ENCODE measurements at regions not wholly inside any gene's neighbourhood (a gene's known extent, or its start where the extent isn't known, plus 50 kb on each side); places are given as distances from the start of the nearest gene placed in this dataset.

DNA sequence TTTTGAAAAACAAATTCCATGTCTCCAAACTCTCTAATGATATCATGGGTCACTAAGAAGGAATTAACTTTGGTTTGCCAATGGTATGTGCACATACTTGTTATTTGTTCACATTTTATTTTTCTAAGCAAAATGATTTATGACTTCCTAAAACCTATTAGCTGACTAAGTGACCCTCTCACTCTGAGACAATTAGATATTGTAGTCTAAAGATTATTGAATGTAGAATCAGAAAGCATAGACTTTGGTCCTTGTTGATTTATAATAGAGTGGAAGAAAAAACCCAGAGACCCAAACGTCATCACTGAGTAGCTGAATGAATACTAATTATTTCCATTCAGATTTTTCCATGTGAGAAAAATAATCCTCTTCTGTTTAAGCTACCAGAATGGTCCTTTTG, 243.5 kb upstream of the ANO3 start:
- FAIRE-seq (no peak), DNase-seq (ENCODE audit: insufficient read length, low spot score) (no peak)
- no peak for TF ChIP-seq POLR2A (IDR thresholded peaks at IDR 0.05; ENCODE audit: low read depth, low read length)

DNA sequence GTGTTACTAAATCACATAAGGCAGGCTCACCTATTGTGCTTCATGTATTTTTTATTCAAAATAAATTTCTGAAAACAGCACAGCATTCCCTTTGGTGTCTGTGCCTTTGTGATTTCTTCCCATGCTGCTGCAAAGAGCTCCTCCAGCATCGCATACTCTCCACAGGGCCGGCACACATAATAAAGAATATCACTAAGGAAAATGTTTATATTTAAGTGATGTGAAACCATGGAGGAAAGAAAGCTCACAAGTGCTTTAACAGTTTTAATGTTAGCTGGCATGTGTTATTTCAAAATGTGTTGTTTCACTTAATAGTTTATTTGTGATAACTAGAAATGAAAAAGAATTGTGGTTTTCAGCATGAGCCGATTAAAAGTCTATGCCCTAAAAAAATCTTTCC, 241.3 kb upstream of the ANO3 start:
- no peak for DNase-seq (ENCODE audit: insufficient read length, low spot score)
- no peak for TF ChIP-seq POLR2A (IDR thresholded peaks at IDR 0.05; ENCODE audit: low read depth, low read length)
- no peak for FAIRE-seq

DNA sequence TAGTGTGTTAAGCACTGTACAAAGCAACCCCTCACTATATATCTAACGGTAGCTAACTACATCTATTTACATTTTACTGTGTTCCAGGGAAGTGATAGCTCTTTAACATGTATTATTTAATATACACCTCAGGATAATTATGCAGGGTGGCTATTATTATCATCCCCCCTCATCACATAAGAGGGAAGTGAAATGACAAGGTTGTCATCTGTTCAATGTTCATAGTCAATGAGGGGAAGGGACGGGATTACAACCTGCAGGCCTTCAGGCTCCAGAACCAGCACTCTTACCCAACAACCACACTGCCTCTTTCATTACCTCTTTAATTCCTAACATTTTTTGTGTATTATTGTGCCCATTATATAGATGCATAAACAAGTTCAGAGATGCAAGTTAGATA, 238.7 kb upstream of the ANO3 start:
- DNase-seq (ENCODE audit: insufficient read length, low spot score) (no peak), FAIRE-seq (no peak)
- no peak for TF ChIP-seq POLR2A (IDR thresholded peaks at IDR 0.05; ENCODE audit: low read depth, low read length)

DNA sequence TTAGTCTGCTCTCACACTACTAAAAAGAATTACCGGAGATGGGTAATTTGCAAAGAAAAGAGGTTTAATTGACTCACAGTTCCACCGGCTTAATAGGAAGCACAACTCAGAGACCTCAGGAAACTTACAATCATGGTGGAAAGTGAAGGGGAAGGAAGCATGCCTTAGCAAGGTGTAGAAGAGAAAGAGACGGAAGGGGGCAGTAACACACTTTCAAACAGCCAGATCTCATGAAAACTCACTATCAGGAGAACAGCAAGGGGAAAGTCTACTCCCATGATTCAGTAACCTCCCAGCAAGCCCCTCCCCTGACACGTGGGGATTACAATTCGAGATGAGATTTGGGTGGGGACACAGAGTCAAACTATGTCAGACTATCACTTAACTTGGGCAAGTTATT, 236.6 kb upstream of the ANO3 start:
- FAIRE-seq = no peak
- TF ChIP-seq POLR2A (IDR thresholded peaks at IDR 0.05; ENCODE audit: low read depth, low read length) = no peak
- DNase-seq (ENCODE audit: insufficient read length, low spot score) = no peak

DNA sequence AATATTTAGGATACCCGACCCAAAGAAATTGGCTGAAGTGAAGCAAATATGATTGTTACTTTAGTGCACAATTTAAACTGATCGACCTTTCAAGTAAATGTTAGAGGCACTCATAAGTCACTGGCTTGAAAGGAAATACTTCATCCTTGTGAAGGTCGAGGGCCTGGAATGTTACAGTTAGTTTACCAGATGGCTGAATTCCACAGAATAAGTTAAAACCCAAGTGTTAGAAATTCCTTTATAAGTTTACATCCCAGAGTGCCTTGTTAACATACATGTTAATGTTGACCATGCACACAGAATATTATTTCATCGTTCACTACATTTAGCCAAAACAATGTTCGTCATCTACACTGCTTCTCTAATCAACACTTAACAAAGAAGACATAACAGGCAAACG, 235.5 kb upstream of the ANO3 start:
- no peak for TF ChIP-seq POLR2A (IDR thresholded peaks at IDR 0.05; ENCODE audit: low read depth, low read length)
- no peak for FAIRE-seq
- no peak for DNase-seq (ENCODE audit: insufficient read length, low spot score)

DNA sequence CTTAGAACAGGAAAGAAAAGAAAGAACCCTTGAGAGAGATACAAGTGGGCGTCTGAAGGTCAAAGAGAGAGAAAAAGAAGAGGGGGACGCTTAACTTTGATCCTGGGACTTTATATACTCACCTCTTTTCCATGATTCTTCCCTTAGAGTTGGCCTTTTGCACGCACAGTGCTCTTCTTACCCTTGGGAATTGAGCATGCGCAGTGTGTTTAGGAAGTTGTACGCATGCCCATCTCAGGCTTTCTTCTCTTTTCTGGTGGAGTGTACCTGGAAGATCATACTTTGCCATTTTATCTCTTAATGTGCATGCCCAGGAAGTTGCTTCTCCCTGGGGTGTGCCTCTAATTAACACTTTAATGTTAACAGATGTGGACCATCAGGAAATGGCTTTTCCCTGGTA, 229.6 kb upstream of the ANO3 start:
- no peak for DNase-seq (ENCODE audit: insufficient read length, low spot score)
- no peak for FAIRE-seq
- TF ChIP-seq POLR2A (IDR thresholded peaks at IDR 0.05; ENCODE audit: low read depth, low read length) = no peak

DNA sequence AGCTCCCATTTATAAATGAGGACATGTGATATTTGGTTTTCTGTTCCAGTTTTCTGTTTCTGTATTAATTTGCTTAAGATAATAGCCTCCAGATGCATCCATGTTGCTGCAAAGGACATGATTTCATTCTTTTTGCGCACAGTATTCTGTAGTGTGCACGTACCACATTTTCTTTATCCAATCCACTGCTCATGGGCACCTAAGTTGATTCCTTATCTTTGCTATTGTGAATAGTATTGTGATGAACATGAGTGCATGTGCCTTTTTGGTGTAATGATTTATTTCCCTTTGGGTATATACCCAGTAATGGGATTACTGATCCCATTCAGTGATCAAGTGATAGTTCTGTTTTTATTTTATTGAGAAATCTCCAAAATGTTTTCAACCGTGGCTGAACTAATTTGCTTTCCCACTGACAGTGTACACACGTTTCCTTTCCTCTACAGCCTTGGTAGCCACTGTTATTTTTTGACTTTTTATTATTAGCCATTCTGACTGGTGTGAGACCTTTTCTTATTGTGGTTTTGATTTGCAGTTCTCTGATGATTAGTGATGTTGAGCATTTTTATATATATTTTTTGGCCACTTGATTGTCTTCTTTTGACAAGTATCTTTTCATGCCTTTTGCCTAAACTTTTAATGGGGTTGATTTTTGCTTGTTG, 226.0 kb upstream of the ANO3 start:
- TF ChIP-seq POLR2A (IDR thresholded peaks at IDR 0.05; ENCODE audit: low read depth, low read length) = no peak
- DNase-seq (ENCODE audit: insufficient read length, low spot score) (no peak), FAIRE-seq (no peak)

DNA sequence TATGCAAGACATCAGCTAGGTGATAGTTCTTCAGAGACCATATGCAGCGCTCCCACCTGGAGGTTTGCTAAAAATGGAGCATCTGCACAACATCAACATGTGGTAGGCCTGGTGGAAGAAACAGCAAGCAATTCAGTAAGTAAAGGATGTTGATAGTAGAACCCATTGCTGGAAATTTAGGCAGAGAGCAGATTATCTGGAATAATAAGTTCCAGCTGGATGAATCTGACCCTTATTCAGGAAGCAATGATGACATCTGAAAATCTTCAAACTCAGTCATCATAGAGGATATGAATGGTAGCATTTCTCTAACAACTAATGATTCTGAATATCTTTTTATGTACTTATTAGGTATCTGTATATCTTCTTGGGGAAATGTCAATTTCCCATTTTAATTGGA, 225.2 kb upstream of the ANO3 start:
- FAIRE-seq (no peak), DNase-seq (ENCODE audit: insufficient read length, low spot score) (no peak)
- no peak for TF ChIP-seq POLR2A (IDR thresholded peaks at IDR 0.05; ENCODE audit: low read depth, low read length)

DNA sequence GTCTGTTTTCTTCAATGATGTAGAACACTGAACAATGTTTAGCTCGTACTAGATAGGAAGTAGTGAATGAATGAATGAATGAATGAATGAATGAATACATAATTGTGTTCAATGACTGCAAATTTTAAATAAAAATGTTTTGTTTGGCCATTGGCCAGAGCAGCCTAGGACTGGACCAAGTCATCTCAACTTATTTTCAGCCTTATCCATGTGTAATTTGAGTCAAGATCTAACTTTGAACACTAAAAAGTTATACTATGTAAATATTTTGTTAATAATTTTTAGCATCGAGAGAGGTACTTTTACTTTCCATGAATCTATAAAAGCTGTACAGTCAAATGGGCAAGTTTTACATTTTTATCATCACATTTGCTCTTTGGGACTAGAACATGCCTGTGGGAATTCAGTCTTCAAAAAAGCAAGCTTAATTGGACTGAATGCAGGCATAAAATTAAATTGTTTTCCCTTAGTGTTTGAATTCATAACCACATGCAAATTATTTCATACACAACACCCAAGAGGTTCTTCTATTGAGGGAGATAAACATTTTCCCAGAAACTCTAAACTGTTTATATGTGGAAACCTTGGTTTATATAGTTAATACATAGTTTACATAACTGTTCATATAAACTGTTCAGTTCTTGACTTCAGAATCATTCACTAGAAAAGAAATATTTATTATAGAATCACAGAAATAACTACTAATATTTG, 222.1 kb upstream of the ANO3 start:
- TF ChIP-seq POLR2A (IDR thresholded peaks at IDR 0.05; ENCODE audit: low read depth, low read length) = no peak
- FAIRE-seq (no peak), DNase-seq (ENCODE audit: insufficient read length, low spot score) (no peak)

DNA sequence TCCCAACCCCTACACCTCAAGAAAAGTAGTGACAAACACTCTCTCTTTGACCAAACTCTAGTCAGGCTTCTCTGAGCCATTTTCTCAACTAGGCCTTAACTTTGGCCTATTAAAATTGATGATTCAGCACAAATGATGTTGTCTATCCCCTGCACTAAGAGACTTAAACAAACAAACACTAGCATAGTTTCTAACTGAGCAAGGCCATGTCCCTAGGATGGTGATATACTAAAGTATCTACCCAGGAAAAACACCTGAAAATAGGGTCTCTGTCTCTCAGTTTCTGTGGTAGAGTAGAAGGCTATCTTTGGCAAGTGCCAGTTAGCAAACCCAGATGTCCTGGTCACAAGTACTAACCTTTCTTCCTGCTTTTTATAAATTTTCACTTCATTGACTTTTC, 219.7 kb upstream of the ANO3 start:
- no peak for FAIRE-seq
- no peak for DNase-seq (ENCODE audit: insufficient read length, low spot score)
- TF ChIP-seq POLR2A (IDR thresholded peaks at IDR 0.05; ENCODE audit: low read depth, low read length) = no peak

DNA sequence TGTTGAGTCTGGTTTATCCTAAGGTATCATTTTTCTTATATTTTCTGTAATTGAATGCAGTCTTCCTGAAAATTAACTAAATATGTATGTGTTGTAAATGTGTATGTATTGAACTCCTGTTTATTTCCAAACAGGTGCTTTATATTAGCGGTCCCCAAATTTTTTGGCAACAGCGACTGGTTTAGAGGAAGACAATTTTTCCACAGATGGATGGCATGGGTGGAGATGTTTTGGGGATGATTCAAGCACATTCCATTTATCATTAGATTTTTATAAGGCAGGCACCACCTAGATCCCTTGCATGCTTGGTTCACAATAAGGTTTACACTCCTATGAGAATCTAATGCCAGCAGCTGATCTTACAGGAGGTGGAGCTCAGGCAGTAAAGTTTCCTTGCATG, 210.5 kb upstream of the ANO3 start:
- DNase-seq (ENCODE audit: insufficient read length, low spot score) (no peak), FAIRE-seq (no peak)
- TF ChIP-seq POLR2A (IDR thresholded peaks at IDR 0.05; ENCODE audit: low read depth, low read length) = no peak

DNA sequence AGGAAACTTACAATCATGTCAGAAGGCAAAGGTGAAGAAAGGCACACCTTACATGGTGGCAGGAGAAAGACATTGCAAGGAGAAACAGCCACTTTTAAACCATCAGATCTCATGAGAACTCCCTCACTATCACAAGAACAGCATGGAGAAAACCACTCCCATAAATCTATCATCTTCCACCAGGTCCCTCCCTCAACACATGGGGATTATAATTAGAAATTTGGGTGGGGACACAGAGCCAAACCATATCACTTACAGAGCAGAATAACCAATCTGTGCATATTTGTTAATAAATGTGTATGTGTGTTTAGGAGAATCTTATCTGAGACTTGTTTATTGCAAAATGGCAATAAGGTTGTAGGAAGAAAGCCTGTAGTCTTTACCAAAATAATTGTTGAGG, 205.2 kb upstream of the ANO3 start:
- TF ChIP-seq POLR2A (IDR thresholded peaks at IDR 0.05; ENCODE audit: low read depth, low read length) = no peak
- DNase-seq (ENCODE audit: insufficient read length, low spot score) (no peak), FAIRE-seq (no peak)

DNA sequence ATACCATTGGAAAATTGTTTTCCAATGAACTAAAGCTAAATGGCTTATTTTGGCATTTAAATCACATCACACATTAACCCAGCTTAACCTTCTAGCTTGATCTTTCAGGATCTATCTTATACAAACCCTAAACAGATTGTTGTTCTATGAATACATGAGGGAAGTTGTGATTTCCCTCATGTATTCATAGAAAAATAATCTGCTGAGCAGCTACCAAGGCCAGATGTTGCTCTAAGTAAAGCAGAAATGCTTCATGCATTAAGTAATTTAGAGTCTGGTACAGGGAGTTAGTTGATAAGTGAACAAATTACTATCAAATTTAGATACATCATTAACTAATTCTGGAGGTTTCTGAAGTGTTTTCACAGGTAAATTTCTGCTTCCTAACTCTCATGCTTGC, 204.6 kb upstream of the ANO3 start:
- no peak for TF ChIP-seq POLR2A (IDR thresholded peaks at IDR 0.05; ENCODE audit: low read depth, low read length)
- DNase-seq (ENCODE audit: insufficient read length, low spot score) (no peak), FAIRE-seq (no peak)

DNA sequence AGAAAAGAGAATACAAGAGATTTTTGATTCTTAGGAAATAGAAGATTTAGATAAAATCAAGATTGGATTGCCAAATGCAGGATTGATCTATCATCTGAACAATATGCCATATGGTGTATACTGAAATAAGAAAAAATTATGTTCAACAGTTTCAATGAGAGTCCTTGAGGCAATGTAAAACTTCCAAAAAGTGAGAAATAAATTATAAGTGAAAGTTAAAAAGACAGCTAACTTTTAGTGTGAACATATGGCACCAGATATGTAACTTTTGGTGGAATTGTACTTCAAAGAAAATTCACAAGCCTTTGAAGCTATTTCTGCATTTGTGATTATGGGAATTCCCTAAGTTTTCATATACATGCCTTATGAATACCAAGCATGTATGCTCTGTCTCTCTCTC, 200.5 kb upstream of the ANO3 start:
- FAIRE-seq (no peak), DNase-seq (ENCODE audit: insufficient read length, low spot score) (no peak)
- TF ChIP-seq POLR2A (IDR thresholded peaks at IDR 0.05; ENCODE audit: low read depth, low read length) = no peak

DNA sequence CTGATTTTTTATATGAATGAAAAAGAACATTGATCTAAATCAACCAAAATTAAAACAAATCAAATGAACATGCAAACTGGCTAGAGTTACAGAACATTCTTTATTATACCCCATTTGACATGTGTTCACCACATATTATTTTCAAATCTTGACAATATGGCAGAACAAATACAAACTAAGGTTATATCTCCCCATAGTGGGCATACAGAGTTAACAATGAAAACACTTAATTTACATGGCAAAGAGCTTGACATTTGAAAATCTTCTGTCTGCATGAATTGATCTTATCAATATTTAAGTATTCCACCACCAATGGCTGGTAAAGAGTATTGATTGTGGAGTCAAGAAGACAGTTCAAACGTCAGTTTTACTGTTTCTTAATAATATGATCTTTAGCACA, 197.9 kb upstream of the ANO3 start:
- no peak for FAIRE-seq
- no peak for TF ChIP-seq POLR2A (IDR thresholded peaks at IDR 0.05; ENCODE audit: low read depth, low read length)
- no peak for DNase-seq (ENCODE audit: insufficient read length, low spot score)

All from H54 (cell line).